Rectal smooth muscle tissue (tissue), 1 donor: ENCODE measurements at regions not wholly inside any gene's neighbourhood (a gene's known extent, or its start where the extent isn't known, plus 50 kb on each side); places are given as distances from the start of the nearest gene placed in this dataset.

Experiments used
- H3K27ac ChIP-seq: one replicate; pipeline ENCODE4 v1.7.0; 2013; ENCODE audit warnings: low read depth, low read length, inconsistent platforms
- H3K27me3 ChIP-seq: one replicate; pipeline ENCODE4 v1.7.0; 2013; ENCODE audit warnings: low read length; ENCODE audit not compliant: control insufficient read depth, insufficient read depth
- H3K36me3 ChIP-seq: one replicate; pipeline ENCODE4 v1.7.0; 2013; ENCODE audit warnings: low read length; ENCODE audit not compliant: control insufficient read depth, insufficient read depth
- H3K4me1 ChIP-seq: one replicate; pipeline ENCODE4 v1.7.0; 2013; ENCODE audit warnings: low read length; ENCODE audit not compliant: control insufficient read depth, insufficient read depth
- H3K4me3 ChIP-seq: one replicate; pipeline ENCODE4 v1.7.0; 2013; ENCODE audit warnings: low read length
- H3K9ac ChIP-seq: one replicate; pipeline ENCODE4 v1.7.0; 2013; ENCODE audit warnings: low read length

- Histone ChIP-seq H3K36me3 (no peaks in the 10 kb centered on the region), H3K27ac (no peak overlapping the region), H3K4me3 (no peak overlapping the region), H3K27me3 (no peaks in the 10 kb centered on the region), H3K9ac (no peak overlapping the region), H3K4me1 (no peaks in the 10 kb centered on the region)
These were observed 515.3 kb downstream of the TENT5A start for GRCh38 chr6:81237226-81237625.

DNA sequence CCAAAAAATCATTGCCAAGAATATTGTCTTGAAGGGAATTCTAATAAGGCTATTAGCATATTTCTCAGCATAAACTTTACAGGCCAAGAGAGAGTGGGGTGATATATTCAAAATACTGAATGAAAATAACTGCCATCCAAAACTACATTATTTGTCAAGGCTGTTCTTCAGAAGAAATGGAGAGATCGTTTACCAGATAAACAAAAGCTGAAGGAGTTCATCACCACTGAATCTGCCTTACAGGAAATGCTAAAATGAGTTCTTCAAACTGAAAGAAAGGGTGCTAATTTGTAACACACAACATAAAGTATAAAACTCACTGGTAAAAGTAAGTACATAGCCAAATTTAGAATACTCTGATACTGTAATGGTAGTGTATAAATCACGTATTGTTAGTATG is 517.0 kb downstream of the TENT5A start:
- H3K36me3 ChIP-seq = no peaks in the 10 kb centered on the region
- H3K27me3 ChIP-seq = no peaks in the 10 kb centered on the region
- H3K4me1 ChIP-seq = no peaks in the 10 kb centered on the region
- no peak overlapping the region for H3K27ac ChIP-seq
- H3K4me3 ChIP-seq = no peak overlapping the region
- no peak overlapping the region for H3K9ac ChIP-seq

DNA sequence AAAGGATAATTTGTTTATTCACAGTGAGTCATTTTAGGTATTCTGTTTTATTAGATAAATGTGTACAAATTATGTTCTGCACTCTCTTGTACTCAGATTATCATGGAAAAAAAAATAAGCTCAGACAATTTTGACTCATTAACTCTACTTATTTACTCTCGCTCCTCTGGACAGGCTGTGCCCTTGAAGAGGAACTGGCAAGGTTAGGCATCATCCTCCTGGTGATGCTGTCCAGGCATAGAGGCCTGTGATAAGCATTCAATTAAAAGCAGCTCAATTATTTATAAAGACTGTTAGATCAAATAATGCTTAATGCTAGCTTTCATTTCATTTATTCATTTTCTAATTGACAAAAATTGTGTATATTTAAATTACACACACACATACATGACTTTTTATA is 518.5 kb downstream of the TENT5A start:
- no peak overlapping the region for H3K4me3 ChIP-seq
- no peaks in the 10 kb centered on the region for H3K36me3 ChIP-seq
- no peak overlapping the region for H3K9ac ChIP-seq
- no peak overlapping the region for H3K27ac ChIP-seq
- no peaks in the 10 kb centered on the region for H3K27me3 ChIP-seq
- no peaks in the 10 kb centered on the region for H3K4me1 ChIP-seq

DNA sequence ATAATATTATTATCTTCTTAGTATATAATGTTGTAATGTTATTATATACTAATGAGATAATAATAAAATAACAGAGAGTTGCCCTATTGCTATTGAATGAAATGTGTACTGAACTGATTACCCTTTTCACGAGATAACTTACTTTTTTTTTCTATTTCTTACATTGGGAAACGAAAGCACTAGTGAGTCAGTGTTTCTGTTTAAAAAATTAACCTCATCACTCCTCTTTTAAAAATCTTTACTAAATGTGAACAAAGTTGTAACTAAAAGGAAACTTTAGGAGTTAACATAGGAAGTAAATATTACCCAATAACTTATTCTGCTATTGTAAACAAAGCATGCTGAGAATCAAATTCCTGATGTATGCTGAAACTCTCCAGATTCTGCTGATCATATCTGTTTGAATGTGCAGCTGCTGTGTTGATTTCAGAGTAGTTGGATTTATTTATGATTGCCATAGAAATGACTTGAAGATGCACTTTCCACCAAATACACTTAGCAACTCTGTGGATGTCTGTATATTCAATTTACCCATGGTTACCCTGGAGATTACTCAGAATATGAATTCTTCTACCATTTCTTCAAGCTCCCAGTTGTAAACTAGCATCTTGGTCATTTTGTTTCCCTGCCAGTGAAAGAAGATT is 523.4 kb downstream of the TENT5A start:
- Histone ChIP-seq H3K27ac (no peak overlapping the region), H3K27me3 (no peaks in the 10 kb centered on the region), H3K36me3 (no peaks in the 10 kb centered on the region), H3K9ac (no peak overlapping the region), H3K4me1 (no peaks in the 10 kb centered on the region), H3K4me3 (no peak overlapping the region)

- no peaks in the 10 kb centered on the region for H3K36me3 ChIP-seq
- no peak overlapping the region for H3K9ac ChIP-seq
- H3K27ac ChIP-seq = no peak overlapping the region
- no peaks in the 10 kb centered on the region for H3K27me3 ChIP-seq
- H3K4me3 ChIP-seq = no peak overlapping the region
- no peaks in the 10 kb centered on the region for H3K4me1 ChIP-seq
These were observed 525.5 kb downstream of the TENT5A start for GRCh38 chr6:81226957-81227356.

DNA sequence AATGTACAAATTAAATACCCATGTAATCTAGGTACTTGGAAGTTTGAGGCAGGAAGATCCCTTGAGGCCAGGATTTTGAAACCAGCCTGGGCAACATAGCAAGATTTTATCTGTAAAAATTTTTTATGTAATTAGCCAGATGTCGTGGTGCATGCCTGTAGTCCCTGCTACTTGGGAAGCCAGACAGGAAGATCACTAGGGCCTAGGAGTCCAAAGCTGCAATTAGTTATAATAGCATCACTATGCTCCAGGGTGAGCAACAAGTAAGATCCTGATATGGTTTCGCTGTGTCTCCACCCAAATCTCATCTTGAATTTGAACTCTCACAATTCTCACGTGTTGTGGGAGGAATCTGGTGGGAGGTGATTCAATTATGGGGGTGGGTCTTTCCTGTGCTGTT is 535.8 kb downstream of the TENT5A start:
- no peaks in the 10 kb centered on the region for H3K36me3 ChIP-seq
- H3K27me3 ChIP-seq = no peaks in the 10 kb centered on the region
- H3K9ac ChIP-seq = no peak overlapping the region
- no peak overlapping the region for H3K4me3 ChIP-seq
- H3K4me1 ChIP-seq = no peaks in the 10 kb centered on the region
- no peak overlapping the region for H3K27ac ChIP-seq

GRCh38 chr6:81215092-81215432 is 537.4 kb downstream of the TENT5A start:
- Histone ChIP-seq H3K27ac (no peak overlapping the region), H3K9ac (no peak overlapping the region), H3K4me1 (no peaks in the 10 kb centered on the region), H3K4me3 (no peak overlapping the region), H3K36me3 (no peaks in the 10 kb centered on the region), H3K27me3 (no peaks in the 10 kb centered on the region)

GRCh38 chr6:81214414-81215091 is 537.9 kb downstream of the TENT5A start:
- H3K4me3 ChIP-seq = no peak overlapping the region

DNA sequence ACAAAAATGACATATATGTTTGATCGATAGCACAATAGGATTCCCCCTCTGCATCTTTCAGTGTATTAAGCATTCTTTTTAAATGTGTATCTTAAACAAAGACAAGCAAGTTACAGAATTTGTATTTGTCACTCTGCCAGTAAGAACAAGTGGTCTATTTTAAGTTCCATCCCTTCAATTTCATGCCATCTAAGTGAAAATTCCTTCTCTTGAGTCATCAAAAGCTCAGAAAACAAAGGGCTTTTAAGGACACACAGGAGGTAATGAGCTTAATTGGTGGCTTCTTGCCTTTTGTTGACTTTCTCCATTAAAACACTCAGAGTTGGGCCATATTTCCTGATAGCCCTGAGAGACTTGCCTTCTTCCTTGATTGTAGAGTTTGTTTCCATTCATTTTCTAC is 547.8 kb downstream of the TENT5A start:
- H3K4me3 ChIP-seq = no peak overlapping the region
- H3K27ac ChIP-seq = no peak overlapping the region
- H3K36me3 ChIP-seq = no peaks in the 10 kb centered on the region
- no peak overlapping the region for H3K9ac ChIP-seq
- H3K4me1 ChIP-seq = no peaks in the 10 kb centered on the region
- H3K27me3 ChIP-seq = no peaks in the 10 kb centered on the region

More at GRCh38 chr6:81214414-81215091, 537.9 kb downstream of the TENT5A start:
- no peak overlapping the region for H3K27ac ChIP-seq
- no peaks in the 10 kb centered on the region for H3K36me3 ChIP-seq
- H3K4me1 ChIP-seq = no peaks in the 10 kb centered on the region
- no peak overlapping the region for H3K9ac ChIP-seq
- H3K27me3 ChIP-seq = no peaks in the 10 kb centered on the region

GRCh38 chr6:81194374-81194773 is 558.1 kb downstream of the TENT5A start:
- Histone ChIP-seq H3K36me3 (no peaks in the 10 kb centered on the region), H3K27ac (no peak overlapping the region), H3K27me3 (no peaks in the 10 kb centered on the region), H3K9ac (no peak overlapping the region), H3K4me3 (no peak overlapping the region), H3K4me1 (no peaks in the 10 kb centered on the region)

- Histone ChIP-seq H3K4me1 (peaks cover 2% of the 10 kb centered on the region), H3K36me3 (no peaks in the 10 kb centered on the region), H3K27me3 (no peaks in the 10 kb centered on the region), H3K4me3 (no peak overlapping the region), H3K9ac (no peak overlapping the region), H3K27ac (no peak overlapping the region)
These were observed 580.3 kb downstream of the TENT5A start for GRCh38 chr6:81172056-81172740.

DNA sequence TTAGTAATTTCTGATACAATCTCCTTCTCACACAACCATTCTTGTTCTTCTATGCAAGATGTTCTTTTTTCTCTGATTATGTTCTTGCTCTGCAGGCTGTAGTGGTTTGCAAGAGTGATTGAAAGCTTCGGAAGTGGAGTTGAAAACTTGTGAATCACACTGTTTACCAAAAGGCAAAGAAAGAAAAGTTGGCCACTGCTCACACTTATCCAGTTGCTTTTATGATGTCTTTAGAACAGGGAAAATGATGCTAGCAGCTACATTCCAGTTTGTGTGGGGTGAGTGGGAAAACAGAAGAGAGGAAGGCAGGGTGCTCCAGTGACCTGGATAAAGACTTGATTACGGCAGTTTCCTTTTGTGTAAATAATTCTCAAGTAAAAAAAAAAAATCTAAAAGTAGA is 583.3 kb downstream of the TENT5A start:
- no peak overlapping the region for H3K4me3 ChIP-seq
- H3K27ac ChIP-seq = no peak overlapping the region
- peaks cover 2% of the 10 kb centered on the region for H3K4me1 ChIP-seq
- H3K9ac ChIP-seq = no peak overlapping the region
- no peaks in the 10 kb centered on the region for H3K27me3 ChIP-seq
- H3K36me3 ChIP-seq = no peaks in the 10 kb centered on the region

DNA sequence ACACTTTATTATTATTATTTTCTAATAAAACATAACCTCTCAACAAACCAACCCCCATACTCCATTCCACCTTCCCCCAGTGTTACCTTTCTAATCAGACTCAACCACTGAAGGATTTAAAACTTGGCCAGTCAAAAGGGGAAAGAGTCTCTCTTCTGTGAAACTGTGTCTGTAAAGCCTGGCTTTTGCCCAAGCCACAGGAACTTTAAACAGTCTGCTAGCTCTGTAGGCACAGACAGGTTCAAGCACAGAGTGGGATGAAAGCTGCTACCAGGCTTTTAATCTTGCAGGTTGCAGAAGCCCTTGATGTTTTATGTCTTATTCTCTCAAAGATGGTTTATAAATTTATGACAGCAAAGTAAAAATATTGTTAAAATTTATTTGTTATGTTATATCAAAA is 585.7 kb downstream of the TENT5A start:
- peaks cover 2% of the 10 kb centered on the region for H3K4me1 ChIP-seq
- no peak overlapping the region for H3K9ac ChIP-seq
- no peak overlapping the region for H3K4me3 ChIP-seq
- no peaks in the 10 kb centered on the region for H3K27me3 ChIP-seq
- H3K36me3 ChIP-seq = no peaks in the 10 kb centered on the region
- no peak overlapping the region for H3K27ac ChIP-seq
